C1 segment of cervical spinal cord (tissue), 14 donors: ENCODE measurements at regions not wholly inside any gene's neighbourhood (a gene's known extent, or its start where the extent isn't known, plus 50 kb on each side); places are given as distances from the start of the nearest gene placed in this dataset.

Experiments used
- DNase-seq, 14 donors: peaks; one replicate each; lab custom pipeline; 2025; lab: John Stamatoyannopoulos, UW

DNA sequence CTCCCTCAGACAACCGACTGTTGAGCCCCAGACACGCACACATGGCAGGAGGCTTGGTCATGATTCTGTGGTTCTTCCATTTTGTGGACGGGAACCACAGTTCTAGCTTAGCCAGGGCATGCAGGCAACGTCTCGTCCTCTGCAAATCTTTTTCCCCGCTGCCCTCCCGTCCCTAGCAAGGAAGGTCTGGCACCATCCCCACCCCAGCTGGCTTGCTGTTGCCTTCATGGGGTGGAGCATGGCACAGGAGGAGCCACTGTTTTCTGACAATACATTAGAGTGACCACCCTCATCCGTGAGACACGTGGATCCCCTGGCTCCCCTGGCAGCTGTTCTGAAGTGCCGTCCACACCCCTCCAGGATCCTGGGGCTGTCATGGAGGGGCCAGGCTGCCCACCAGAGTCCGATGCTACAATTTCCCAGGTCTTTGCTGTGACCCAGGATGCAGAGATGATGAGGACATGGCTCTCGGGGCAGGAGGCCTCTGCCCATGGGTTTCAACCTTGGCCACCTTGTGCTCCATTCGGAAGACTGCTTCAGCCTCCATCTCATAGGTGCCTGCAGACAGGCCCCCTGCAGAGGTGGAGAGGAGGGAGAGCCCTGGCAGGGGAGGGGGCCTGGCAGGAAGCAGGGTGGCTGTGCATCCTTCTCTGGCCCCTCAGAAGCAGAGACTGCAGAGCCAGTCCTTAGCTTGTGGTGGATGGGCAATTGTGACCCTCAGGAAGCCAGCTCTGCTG, 233.6 kb downstream of the GLRX3 start:
- no peak for DNase-seq

DNA sequence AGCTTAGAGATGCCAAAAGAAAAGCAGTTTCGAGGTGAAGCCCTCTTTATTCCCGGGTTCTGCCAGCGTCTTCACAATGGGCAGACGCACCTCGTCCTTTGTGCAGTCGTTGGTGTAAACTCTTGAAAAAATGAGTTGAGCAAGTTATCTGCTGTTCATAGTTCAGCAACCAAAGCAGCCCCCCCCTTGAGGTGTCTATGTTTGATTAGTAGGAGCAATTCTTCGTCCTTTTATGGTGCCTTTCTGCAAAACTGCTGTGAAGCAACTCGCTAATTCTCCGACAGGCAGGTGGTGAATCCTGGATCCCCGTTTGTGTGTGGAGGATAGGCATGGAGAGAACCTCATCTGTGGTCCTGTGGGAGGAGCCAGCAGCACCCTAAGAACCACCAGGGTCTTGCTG, 234.5 kb downstream of the GLRX3 start:
- no peak for DNase-seq

DNA sequence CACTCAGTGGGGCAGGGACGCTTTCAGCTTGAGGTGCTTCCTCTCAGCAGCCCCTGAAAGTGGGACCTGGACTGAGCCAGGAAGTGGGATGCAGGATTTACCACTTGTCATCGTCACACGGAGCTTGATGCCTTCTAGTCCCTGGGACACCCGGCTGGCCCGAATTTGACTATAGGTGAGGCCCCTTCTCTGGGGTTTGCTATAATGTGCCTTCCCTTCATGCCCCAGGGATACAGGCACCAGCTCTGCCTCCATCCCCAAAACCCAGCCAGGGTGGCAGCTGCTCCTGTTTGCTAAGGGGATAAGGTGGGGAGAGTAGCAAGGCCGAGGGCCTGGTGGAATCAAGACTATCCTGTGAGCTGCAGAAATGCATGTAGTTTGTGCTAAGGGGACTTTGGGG, 235.0 kb downstream of the GLRX3 start:
- no peak for DNase-seq

DNA sequence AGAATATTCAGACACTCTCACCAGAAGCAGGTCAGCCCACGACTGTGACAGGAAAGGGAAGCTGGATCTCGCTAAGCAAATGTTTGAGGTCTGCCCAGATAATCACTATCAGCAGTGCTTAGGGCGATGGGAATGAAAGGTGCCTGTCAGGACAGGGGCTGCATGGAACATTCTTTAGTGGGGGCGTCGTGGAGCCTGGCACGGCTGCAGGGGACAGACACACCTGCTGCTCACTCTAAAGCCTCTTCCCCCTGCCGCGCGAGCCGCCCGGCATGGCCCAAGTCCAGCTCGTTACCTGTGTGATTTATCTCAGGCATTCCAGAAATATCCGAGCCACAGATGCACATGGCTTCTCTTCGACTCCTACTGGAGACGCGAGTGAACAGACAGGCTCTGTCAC, 235.5 kb downstream of the GLRX3 start:
- no peak for DNase-seq

DNA sequence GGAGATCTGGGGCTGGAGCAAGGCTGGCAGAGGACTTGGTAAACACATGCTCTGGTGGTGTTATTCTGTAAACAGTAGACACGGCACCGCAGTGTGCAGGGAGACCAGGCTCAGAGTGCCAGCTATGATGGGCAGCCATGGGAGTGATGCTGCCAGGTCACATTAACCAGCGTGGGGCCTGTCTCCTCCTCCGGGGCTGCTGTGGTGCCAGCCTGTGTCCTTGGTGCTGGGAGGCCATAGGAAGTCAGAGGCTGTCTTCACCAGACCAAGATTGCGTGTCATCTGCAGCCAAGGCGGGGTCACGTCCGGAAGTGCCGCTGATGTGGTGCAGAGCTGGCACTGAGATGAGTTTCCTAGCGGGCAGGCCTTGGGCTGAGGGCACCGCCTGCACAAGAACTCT, 236.0 kb downstream of the GLRX3 start:
- no peak for DNase-seq

DNA sequence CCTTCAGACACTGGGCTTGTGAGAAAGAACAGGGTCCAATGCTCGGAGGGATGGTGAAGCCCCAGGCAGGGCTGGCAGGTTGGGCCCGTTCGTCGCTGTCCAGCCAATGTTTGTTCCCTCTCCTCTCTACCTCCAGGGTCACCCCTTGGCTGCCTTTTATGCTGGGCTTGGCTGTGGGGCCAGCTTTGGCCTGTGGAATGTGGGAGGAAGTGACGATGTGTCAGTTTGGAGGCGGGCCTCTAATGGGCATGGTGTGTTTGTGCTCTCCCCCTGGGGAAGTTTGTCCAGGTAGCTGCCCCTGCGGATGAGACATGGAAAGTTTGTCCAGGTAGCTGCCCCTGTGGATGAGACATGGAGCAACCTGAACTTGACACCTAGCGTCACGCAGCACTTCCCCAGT, 236.7 kb downstream of the GLRX3 start:
- DNase-seq = no peak

GRCh38 chr10:130377986-130378540, 241.9 kb downstream of the GLRX3 start:
- no peak for DNase-seq

DNA sequence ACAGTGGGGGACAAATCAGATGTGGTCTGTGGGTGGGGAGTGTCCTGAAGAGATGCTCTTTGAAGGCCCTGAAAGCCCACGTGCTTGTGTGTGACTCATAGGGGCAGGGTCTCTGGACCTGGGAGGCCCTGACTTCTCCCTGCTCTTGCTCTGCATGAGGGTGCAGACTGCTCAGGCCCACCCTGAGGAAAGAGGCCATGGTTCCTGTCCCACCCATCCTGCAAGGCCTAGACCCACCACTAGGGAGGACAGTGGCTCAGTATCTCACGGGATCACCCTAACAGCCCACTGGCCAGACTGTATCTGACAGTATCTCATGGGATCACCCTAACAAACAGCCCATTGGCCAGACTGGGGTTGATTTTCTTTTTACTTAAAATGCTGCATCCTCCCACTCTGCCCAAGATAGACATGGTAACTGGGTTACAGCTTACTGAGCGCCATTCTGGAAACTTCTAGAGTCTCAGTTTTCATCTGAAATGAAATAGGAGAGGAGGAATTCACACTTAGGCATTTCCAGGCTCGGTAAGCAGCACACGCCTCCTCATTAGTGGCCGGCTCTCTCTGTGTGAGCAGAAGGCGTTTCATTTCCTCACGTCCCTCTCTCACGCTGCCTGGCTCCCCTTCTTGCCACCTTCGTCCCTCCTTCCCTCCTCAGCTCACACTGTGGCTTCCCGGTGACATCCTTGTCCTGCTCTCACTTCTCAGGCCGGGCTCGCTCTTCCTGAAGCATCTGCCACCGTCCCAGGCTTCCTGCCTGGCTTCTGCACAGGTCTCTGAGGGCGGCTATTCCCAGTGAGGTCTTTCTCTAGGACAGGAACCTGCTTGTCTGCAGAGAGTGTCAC, 242.6 kb downstream of the GLRX3 start:
- DNase-seq = no peak

- no peak for DNase-seq
Measured at GRCh38 chr10:130380056-130380455, 243.9 kb downstream of the GLRX3 start.

- no peak for DNase-seq
Measured at GRCh38 chr10:130382031-130382430, 245.8 kb downstream of the GLRX3 start.

DNA sequence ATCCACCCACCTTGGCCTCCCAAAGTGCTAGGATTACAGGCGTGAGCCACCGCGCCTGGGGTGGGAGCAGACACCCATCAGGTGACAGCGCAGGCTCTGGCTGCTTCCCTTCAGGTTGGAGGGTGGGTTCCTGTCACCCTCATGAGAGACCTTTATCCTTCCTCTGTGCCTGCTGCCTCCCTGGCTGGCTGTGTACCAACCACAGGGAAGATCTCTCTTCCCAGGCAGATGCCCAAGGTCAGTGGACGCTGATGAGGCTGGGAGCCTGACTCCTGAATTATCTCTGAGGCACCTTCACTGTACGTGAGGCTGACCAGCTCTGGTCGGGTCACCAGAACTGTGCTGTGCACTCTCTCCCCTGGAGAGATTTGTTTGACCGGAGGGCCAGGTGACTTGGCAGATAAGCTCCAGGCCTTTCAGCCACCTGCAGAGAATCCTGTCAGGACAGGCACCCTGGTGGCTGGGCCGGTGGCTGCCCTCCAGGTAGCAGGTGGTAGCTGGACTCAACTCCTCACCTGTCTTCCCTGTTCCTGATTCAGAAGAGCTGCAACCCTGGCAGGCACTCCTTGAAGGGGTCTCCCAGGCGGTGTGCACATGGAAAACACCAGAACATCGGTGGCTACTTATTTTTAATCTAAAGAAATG, 251.9 kb downstream of the GLRX3 start:
- no peak for DNase-seq

DNA sequence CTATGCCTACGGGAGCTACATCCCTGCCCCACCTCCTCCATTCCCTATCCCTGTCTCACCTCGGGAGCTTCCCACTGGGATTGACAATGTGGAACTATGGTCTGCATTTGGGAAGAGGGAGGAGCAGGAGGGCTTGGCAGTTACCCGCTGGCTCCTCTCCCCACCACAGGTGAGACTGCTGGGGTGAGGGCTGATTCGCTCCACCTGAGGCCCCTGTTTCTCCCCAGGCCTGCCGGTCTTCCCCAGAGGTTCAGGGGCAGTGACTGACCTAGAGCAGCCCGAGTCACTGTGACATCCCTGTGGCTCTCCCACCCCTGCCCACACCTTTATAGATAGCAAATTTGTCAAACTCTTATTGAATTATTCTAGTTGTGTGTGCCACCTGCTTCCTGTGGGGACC, 252.6 kb downstream of the GLRX3 start:
- no peak for DNase-seq

GRCh38 chr10:130389906-130390305, 253.7 kb downstream of the GLRX3 start:
- no peak for DNase-seq

GRCh38 chr10:130392031-130392430, 255.8 kb downstream of the GLRX3 start:
- DNase-seq = no peak

GRCh38 chr10:130393342-130393741, 257.2 kb downstream of the GLRX3 start:
- DNase-seq = no peak

DNA sequence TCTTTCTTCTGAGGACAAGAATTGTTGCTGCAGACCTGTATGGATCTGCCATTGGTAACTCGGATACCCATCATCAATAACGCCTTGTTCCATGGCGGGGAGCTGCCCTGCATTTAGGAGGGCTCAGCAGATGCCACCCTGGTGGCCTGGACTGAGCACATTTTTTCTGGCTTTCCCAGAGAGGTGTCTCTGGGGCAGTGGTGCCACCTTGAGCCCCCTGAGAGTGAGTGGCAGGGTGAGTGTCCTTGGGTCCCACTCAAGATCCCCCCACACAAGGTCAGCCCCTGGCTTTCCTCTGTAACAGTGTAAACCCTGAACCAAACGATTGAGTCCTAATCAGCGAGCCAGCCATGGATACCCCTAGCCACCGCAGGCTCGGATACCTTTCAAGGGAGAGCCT, 258.6 kb downstream of the GLRX3 start:
- DNase-seq = no peak

GRCh38 chr10:130395248-130395936, 259.2 kb downstream of the GLRX3 start:
- no peak for DNase-seq

- DNase-seq = no peak
Measured at GRCh38 chr10:130396044-130396443, 259.9 kb downstream of the GLRX3 start.

DNA sequence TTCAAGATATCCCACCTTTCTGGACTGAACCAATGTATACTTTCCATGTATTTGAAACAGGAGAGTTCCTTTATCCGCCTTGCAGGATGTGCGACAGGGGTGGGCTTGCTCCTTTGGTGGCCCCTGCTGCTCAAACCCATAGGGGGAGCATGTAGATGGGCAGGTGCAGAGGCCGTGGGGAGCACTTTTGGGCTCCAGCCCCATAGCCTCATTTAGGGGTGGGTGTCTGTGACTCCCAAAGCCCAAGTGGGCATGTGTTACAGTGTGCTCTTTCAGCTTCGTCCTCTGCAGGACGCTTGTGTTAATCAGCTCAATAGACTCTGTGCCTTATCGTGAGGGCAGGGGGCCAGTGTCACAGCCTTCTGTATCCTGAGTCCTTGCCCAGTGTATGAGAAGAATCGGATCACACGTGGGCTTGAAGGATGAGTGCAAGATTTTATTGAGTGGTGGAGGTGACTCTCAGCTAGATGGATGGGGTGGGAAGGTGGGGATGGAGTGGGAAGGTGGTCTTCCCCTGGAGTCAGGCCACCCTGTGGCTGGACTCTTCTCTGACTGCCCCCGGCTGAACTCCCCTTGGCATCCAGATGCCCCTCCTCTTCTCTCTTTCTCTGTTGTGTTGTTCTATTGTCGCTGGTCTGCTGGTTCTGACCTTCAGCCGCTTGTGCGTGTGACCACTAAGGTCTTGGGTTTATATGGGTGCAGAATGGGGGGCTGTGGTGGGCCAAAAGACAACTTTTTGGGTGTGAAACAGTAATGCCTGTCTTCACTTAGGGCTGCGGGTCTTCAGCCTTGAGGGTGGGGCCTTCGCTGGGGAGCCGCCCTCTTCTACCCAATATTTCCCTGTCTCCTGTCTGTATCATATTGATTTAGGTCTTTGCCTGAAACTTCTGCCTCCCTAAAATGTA, 262.2 kb downstream of the GLRX3 start:
- DNase-seq = no peak

GRCh38 chr10:130399425-130399950, 263.3 kb downstream of the GLRX3 start:
- DNase-seq = no peak
